GDM1 (cell line): ENCODE measurements at regions not wholly inside any gene's neighbourhood (a gene's known extent, or its start where the extent isn't known, plus 50 kb on each side); places are given as distances from the start of the nearest gene placed in this dataset.

Experiments
- DNase-seq: peaks from one replicate; lab custom pipeline; 2025; lab: John Stamatoyannopoulos, UW

GRCh38 chr6:11633741-11634509, 96.4 kb downstream of the TMEM170B start:
- DNase-seq = no peak

DNA sequence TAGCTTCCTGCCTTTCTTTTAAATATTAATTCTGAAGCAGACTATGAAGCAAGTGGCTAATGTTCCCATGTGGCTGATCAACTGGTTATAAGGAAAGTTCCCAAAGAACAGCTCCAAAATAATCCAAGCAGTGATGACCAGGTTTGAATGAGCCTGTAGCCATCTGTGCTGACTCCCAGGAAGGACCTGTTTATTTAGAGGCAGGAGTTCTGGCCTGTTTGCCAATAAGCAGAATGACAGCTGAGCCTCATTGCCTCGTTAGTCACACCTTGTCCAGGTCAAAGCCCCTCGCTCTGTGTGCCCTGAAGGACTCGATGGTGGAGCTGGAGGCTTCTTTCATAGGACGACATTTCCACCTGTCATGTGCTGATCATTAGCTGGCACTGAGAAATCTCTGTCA, 97.4 kb downstream of the TMEM170B start:
- no peak for DNase-seq

DNA sequence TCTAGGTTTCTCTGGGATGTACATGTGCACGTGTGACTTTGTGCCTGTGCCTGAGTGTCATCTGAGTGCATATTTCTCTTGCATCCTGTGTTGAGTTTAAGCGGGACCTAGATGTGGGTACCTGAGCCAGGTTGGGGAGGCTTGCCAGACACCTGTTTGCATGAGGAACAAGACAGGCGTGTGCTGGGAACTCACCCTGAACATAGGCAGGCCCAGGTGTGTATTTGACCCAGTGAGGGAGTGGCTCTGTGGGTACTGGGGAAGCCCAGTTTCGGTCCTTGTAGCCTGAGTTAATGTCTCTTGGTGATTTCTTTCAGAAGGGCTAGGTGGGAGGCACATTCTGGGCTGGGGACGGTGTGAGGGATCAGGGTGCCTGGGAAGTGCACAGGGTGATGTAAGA, 98.6 kb downstream of the TMEM170B start:
- no peak for DNase-seq

DNA sequence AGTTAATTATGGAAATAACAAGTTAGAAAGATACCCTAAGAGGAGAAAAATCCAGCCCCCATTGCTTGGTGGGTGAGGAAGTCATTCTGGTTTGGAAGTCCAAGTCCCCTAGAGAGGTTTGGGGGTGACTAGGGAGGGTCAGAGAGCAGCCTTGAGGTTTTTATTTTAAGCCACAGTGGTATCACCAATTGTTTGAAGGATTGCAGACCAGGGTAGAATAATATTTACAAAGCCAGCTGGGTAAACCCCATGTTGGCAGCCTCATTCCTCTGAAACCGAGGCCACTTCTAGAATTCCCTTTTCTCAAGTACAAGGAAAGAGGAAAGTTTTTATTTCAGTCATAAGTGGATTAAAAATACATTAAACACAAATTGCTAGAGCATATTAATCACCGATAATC, 99.7 kb downstream of the TMEM170B start:
- DNase-seq = no peak

- no peak for DNase-seq
Observed at GRCh38 chr6:11639376-11640235, 102.1 kb downstream of the TMEM170B start.

DNA sequence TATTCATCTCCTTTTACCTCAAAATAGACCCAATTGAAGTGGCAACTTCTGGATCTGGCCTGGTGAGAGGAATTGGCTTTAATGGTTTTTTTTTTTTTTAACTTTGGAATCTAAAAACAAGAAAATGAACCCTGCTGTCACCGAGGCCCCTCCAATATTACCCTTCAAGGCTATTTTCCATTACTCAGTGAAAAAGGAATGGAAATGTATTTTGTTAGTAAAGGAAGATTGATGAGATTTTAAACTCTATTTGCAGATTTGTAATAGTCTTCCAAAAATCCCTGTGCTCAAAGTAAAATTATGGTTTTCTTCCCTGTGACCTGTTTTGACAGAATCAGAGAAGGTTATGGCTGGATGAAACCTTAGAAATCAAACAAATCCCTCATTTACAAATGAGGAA, 102.9 kb downstream of the TMEM170B start:
- DNase-seq = no peak

- DNase-seq = no peak
Observed at GRCh38 chr6:11644071-11644470, 106.5 kb downstream of the TMEM170B start.

GRCh38 chr6:11644601-11645000, 107.1 kb downstream of the TMEM170B start:
- no peak for DNase-seq

GRCh38 chr6:11645016-11645415, 107.5 kb downstream of the TMEM170B start:
- no peak for DNase-seq

- no peak for DNase-seq
Observed at GRCh38 chr6:11648436-11648775, 110.9 kb downstream of the TMEM170B start.

GRCh38 chr6:11648889-11649288, 111.3 kb downstream of the TMEM170B start:
- DNase-seq = no peak

GRCh38 chr6:11650025-11650696, 112.6 kb downstream of the TMEM170B start:
- no peak for DNase-seq

- no peak for DNase-seq
Observed at GRCh38 chr6:11650711-11651110, 113.2 kb downstream of the TMEM170B start.

DNA sequence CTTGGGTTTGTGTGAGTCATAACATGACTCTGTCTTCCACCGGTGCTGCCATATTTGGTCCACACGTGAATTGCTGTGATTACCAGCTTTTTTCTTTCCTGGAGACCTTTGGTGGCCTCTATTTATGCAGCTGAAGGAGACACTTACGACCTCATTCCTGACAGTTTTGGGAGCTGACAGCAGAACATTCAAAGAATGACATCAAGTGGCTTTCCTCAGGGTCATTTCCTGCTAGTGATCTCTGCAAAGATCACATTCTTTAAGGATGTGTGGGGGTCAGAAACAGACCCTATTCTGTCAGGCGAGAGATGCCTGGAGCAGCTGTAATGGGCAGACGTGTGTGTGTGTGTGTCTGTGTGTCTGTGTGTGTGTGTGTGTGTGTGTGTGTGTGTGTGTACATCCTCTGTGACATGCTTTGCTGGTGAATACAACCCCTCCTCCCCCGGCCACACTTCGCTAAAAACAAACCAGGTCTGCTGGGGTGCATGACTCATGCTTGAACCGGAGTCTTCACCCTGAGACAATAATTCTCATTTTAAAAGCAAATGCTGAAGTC, 115.6 kb downstream of the TMEM170B start:
- peak; percentile 12 for DNase-seq

DNA sequence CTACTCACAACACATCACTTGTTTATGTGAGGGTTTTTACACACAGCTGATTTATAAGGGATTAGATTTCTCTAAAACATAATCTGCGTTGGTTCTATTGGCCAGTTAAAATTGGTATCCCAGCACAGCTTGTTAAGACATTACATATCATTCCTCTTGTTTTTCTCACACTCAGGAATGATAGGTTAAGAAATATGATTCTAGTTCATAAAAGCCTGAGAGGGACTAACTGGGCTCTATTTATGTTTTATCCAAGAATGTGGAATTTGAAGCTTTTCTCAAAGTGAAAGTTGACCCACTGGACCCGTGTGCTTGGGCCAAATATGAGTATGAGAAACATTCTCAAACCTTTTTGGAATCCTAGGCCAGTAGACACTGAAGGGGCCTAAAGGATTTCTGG, 117.3 kb downstream of the TMEM170B start:
- DNase-seq = no peak

- no peak for DNase-seq
Observed at GRCh38 chr6:11656491-11656890, 118.9 kb downstream of the TMEM170B start.

GRCh38 chr6:11659757-11660156, 118.8 kb downstream of the ADTRP start:
- no peak for DNase-seq

GRCh38 chr6:11662323-11662722, 116.3 kb downstream of the ADTRP start:
- DNase-seq = no peak

DNA sequence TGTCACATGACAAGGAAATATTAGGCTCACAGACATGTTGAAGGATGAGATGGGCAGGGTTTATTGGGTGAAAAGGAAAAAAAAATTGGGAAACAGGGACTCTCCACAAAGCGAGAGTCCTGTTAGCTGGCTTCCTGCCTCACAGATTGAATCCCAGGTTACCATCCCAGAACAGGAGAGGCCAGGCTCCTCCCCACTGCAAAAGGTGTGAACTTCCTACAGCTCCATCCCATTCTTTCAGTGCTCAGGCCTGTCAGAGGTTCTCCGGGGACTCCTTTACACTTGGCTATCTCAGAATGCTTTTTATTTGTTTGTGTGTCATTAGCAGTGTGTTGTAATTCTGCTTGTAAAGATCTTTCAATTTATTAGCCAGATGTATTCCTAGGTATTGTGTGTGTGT, 115.1 kb downstream of the ADTRP start:
- no peak for DNase-seq
